B cell (primary cell): ENCODE measurements at regions not wholly inside any gene's neighbourhood (a gene's known extent, or its start where the extent isn't known, plus 50 kb on each side); places are given as distances from the start of the nearest gene placed in this dataset.

Experiments used
- ATAC-seq: fragments of 200-7000 bp; cut with Tn5 transposase; one replicate; pipeline ENCODE4 v1.10.0; 2021; ENCODE audit warnings: low read depth, mild to moderate bottlenecking, moderate number of reproducible peaks, moderate library complexity
- CTCF ChIA-PET: fragments of 350-600 bp; sonication (Branson Sonifier 250); formaldehyde crosslinking; loops from one replicate; lab custom pipeline; 2021; ENCODE audit warnings: antibody characterized with exemption, inconsistent platforms; lab: Charles Lee
- POLR2A ChIA-PET: fragments of 350-600 bp; sonication (Branson Sonifier 250); formaldehyde crosslinking; loops from one replicate; lab custom pipeline; 2021; ENCODE audit warnings: antibody characterized with exemption; lab: Charles Lee
- DNase-seq: peaks from one replicate; pipeline ENCODE4 v3.0.0; 2013
- H2AFZ ChIP-seq: 2 replicates; pipeline ENCODE4 v1.6.1; 2012; ENCODE audit warnings: mild to moderate bottlenecking, low read depth, low read length; ENCODE audit not compliant: insufficient read depth, poor library complexity, severe bottlenecking
- H3K27ac ChIP-seq, 2 donors: 1 replicate in 1 of 2; 2 replicates in 1 of 2; pipeline ENCODE4 v1.5.1; 2012 to 2013; ENCODE audit warnings: low read length in 2 of 2, mild to moderate bottlenecking in 2 of 2, moderate library complexity in 1 of 2
- H3K27me3 ChIP-seq, 4 experiments: fragments of 200-600 bp in 1 of 4; sonication (generic) in 1 of 4; replicated peaks in 1 of 4; 1 replicate in 2 of 4; 2 replicates in 2 of 4; pipeline versions ENCODE4 v1.6.1 to v1.7.0; 2013 to 2016; ENCODE audit warnings: low read length in 3 of 4, mild to moderate bottlenecking in 2 of 4, mixed read lengths in 1 of 4, moderate library complexity in 1 of 4; ENCODE audit not compliant: insufficient read depth in 4 of 4, control insufficient read depth in 3 of 4; ENCODE audit errors: control extremely low read depth in 1 of 4
- H3K36me3 ChIP-seq, 2 experiments: replicated peaks in 1 of 2; 1 replicate in 1 of 2; 2 replicates in 1 of 2; pipeline versions ENCODE4 v1.6.1 to v1.7.1; 2013; ENCODE audit warnings: low read length in 1 of 2; ENCODE audit not compliant: insufficient read depth in 2 of 2, control insufficient read depth in 1 of 2; ENCODE audit errors: control extremely low read depth in 1 of 2, extremely low read depth in 1 of 2
- H3K4me1 ChIP-seq, 2 donors: fragments of 200-600 bp in 1 of 2; sonication (generic) in 1 of 2; 1 replicate in 1 of 2; 2 replicates in 1 of 2; pipeline versions ENCODE4 v1.5.1 to v1.6.1; 2013 to 2017; ENCODE audit warnings: low read length in 2 of 2; ENCODE audit not compliant: control insufficient read depth in 2 of 2, insufficient read depth in 2 of 2
- H3K4me2 ChIP-seq: replicated peaks from 2 replicates; pipeline ENCODE3; 2012; ENCODE audit warnings: mild to moderate bottlenecking, low read depth, low read length; ENCODE audit not compliant: poor library complexity, severe bottlenecking
- H3K4me3 ChIP-seq, 5 experiments: fragments of 200-600 bp in 1 of 5; sonication (generic) in 1 of 5; 1 replicate in 3 of 5; 2 replicates in 2 of 5; pipeline versions ENCODE4 v1.5.1 to v1.7.0; 2011 to 2016; ENCODE audit warnings: low read length in 4 of 5, mild to moderate bottlenecking in 4 of 5, low read depth in 2 of 5, control low read depth in 1 of 5, moderate library complexity in 1 of 5; ENCODE audit not compliant: insufficient read depth in 1 of 5; ENCODE audit errors: control extremely low read depth in 1 of 5, extremely low read depth in 1 of 5
- H3K79me2 ChIP-seq: fragments of 200-600 bp; sonication (generic); one replicate; pipeline ENCODE4 v1.6.0; 2016; ENCODE audit warnings: low read length; ENCODE audit not compliant: control insufficient read depth, insufficient read depth
- H3K9ac ChIP-seq: fragments of 200-600 bp; sonication (generic); 2 replicates; pipeline ENCODE4 v1.6.1; 2017; ENCODE audit warnings: mild to moderate bottlenecking, low read length, moderate library complexity
- H3K9me3 ChIP-seq, 3 donors: one replicate each; pipeline versions ENCODE4 v1.6.1 to v1.7.1; 2013; ENCODE audit warnings: low read length in 2 of 3; ENCODE audit not compliant: control insufficient read depth in 2 of 3, insufficient read depth in 1 of 3; ENCODE audit errors: control extremely low read depth in 1 of 3
- H4K20me1 ChIP-seq: 2 replicates; pipeline ENCODE4 v1.6.0; 2012; ENCODE audit warnings: mild to moderate bottlenecking, low read length; ENCODE audit not compliant: insufficient read depth, control insufficient read depth, poor library complexity, severe bottlenecking
- H3K27ac Mint-ChIP-seq: one replicate; pipeline ENCODE4 v1.8.0; 2021; ENCODE audit warnings: mixed read lengths
- H3K27me3 Mint-ChIP-seq: one replicate; pipeline ENCODE4 v1.8.0; 2021; ENCODE audit warnings: mixed read lengths
- H3K4me1 Mint-ChIP-seq: one replicate; pipeline ENCODE4 v1.8.0; 2021; ENCODE audit warnings: mixed read lengths
- H3K4me3 Mint-ChIP-seq: one replicate; pipeline ENCODE4 v1.8.0; 2021; ENCODE audit warnings: mixed read lengths
- H3K9me3 Mint-ChIP-seq: one replicate; pipeline ENCODE4 v1.8.0; 2022; ENCODE audit warnings: mixed read lengths; ENCODE audit not compliant: insufficient read depth
- CTCF ChIP-seq: fragments of 200-600 bp; IDR thresholded peaks from one replicate; pipeline ENCODE4 v1.8.0; 2022; ENCODE audit warnings: antibody characterized with exemption, mild to moderate bottlenecking
- EZH2 ChIP-seq: IDR thresholded peaks from 2 replicates; pipeline ENCODE4 v1.6.1; 2012; ENCODE audit warnings: borderline replicate concordance, low read depth, mild to moderate bottlenecking, moderate library complexity, low read length; ENCODE audit not compliant: insufficient read depth, poor library complexity, severe bottlenecking
- whole genome bisulfite sequencing: methylation state at CpG from one replicate; pipeline ENCODE4 v1.1.5; 2013; ENCODE audit warnings: missing lambda C conversion rate; ENCODE audit not compliant: insufficient coverage; 5-methylcytosine and 5-hydroxymethylcytosine counted together
- intact Hi-C: fragments of 100-400 bp; cut with micrococcal nuclease; formaldehyde crosslinking; loops from one replicate; pipeline ENCODE4 v1.10.0; 2022

GRCh38 chr1:56074007-56074651 lies 505.2 kb downstream of the PLPP3 start:
- H3K4me2 ChIP-seq = no peak overlapping the region
- TF ChIP-seq CTCF (no peak), EZH2 (no peak)
- no peaks in the 10 kb centered on the region for H3K4me1 ChIP-seq
- CTCF ChIA-PET = no interaction called here
- intact Hi-C loops = no loop called here
- Mint-ChIP-seq H3K4me3 (no peak overlapping the region), H3K27me3 (peaks cover 4% of the 10 kb centered on the region), H3K9me3 (no peaks in the 10 kb centered on the region), H3K4me1 (no peaks in the 10 kb centered on the region), H3K27ac (no peak overlapping the region)
- no peaks in the 10 kb centered on the region for H3K79me2 ChIP-seq
- no peaks in the 10 kb centered on the region for H3K27me3 ChIP-seq
- no peak overlapping the region for H3K4me3 ChIP-seq
- H3K27ac ChIP-seq = no peak overlapping the region
- no peaks in the 10 kb centered on the region for H4K20me1 ChIP-seq
- ATAC-seq (no peak), DNase-seq (no peak)
- no peak overlapping the region for H2AFZ ChIP-seq
- POLR2A ChIA-PET = no interaction called here
- WGBS = 88% methylated on average over 4 of the region's 6 CpGs
- no peaks in the 10 kb centered on the region for H3K36me3 ChIP-seq
- no peak overlapping the region for H3K9ac ChIP-seq
- H3K9me3 ChIP-seq = no peaks in the 10 kb centered on the region

GRCh38 chr1:56073614-56074006 lies 505.8 kb downstream of the PLPP3 start:
- Mint-ChIP-seq H3K9me3 (no peaks in the 10 kb centered on the region), H3K27ac (no peak overlapping the region), H3K4me1 (no peaks in the 10 kb centered on the region), H3K27me3 (peaks cover 4% of the 10 kb centered on the region), H3K4me3 (no peak overlapping the region)
- H3K4me1 ChIP-seq = no peaks in the 10 kb centered on the region
- H3K27me3 ChIP-seq = no peaks in the 10 kb centered on the region
- ATAC-seq = no peak
- H3K4me3 ChIP-seq = no peak overlapping the region
- DNase-seq = no peak
- no peaks in the 10 kb centered on the region for H3K9me3 ChIP-seq
- H3K27ac ChIP-seq = no peak overlapping the region
- H3K79me2 ChIP-seq = no peaks in the 10 kb centered on the region
- TF ChIP-seq EZH2 = no peak
- TF ChIP-seq CTCF = no peak
- no peaks in the 10 kb centered on the region for H4K20me1 ChIP-seq
- 94% methylated on average over 2 of the region's 2 CpGs for WGBS
- intact Hi-C loops = no loop called here
- no peak overlapping the region for H3K9ac ChIP-seq
- CTCF ChIA-PET = no interaction called here
- POLR2A ChIA-PET = no interaction called here
- no peak overlapping the region for H3K4me2 ChIP-seq
- no peak overlapping the region for H2AFZ ChIP-seq
- no peaks in the 10 kb centered on the region for H3K36me3 ChIP-seq
